ENCODE measurements at regions not wholly inside any gene's neighbourhood (a gene's known extent, or its start where the extent isn't known, plus 50 kb on each side); places are given as distances from the start of the nearest gene placed in this dataset.
"Not testable (repeated sequence)": the region's sequence is repeated elsewhere in the genome, so short reads cannot be mapped to it uniquely, and the experiment has no call there.

- intact Hi-C loops (cut with DNase I; ENCODE audit: low total_unique reads) = no loop called here
- no peak for TF ChIP-seq CTCF (IDR thresholded peaks at IDR 0.05)
- TF ChIP-seq POLR2AphosphoS5 (IDR thresholded peaks at IDR 0.05) = no peak
- TF ChIP-seq POLR2A (IDR thresholded peaks at IDR 0.05) = no peak
- TF ChIP-seq EP300 (IDR thresholded peaks at IDR 0.05) = no peak
- H3K27ac ChIP-seq = no peak overlapping the region
- WGBS, 5 donors = 85 to 100% (median 89%) methylated on average over 1 of the region's 1 CpG
- H3K27me3 ChIP-seq = peaks cover 0 to 35% (median 18%) of the 10 kb centered on the region in 3 donors
- H3K36me3 ChIP-seq = no peaks in the 10 kb centered on the region
- DNase-seq = no peak
- H3K9me3 ChIP-seq = no peaks in the 10 kb centered on the region
- peaks cover 10 to 14% (median 12%) of the 10 kb centered on the region in 4 donors for H3K4me1 ChIP-seq
- H3K4me3 ChIP-seq = no peak overlapping the region
Observed at GRCh38 chr17:62135742-62136141, 70.7 kb upstream of the MED13 start.

GRCh38 chr17:62135096-62135495 is 70.0 kb upstream of the MED13 start:
- H3K4me3 ChIP-seq; H3K9me3 ChIP-seq; H3K27ac ChIP-seq; H3K36me3 ChIP-seq; intact Hi-C loops (cut with DNase I; ENCODE audit: low total_unique reads); DNase-seq: not testable (repeated sequence)
- peaks cover 10 to 14% (median 12%) of the 10 kb centered on the region in 4 donors for H3K4me1 ChIP-seq
- H3K27me3 ChIP-seq = peaks cover 0 to 35% (median 18%) of the 10 kb centered on the region in 3 donors
- 91 to 100% (median 94%) methylated on average over 2 of the region's 2 CpGs for WGBS, 5 donors

- TF ChIP-seq CTCF (IDR thresholded peaks at IDR 0.05) (no peak), POLR2A (IDR thresholded peaks at IDR 0.05) (no peak), EP300 (IDR thresholded peaks at IDR 0.05) (no peak), POLR2AphosphoS5 (IDR thresholded peaks at IDR 0.05) (no peak)
- H3K4me1 ChIP-seq = peaks cover 10 to 14% (median 12%) of the 10 kb centered on the region in 4 donors
- no peak for DNase-seq
- no peaks in the 10 kb centered on the region for H3K36me3 ChIP-seq
- H3K27ac ChIP-seq = no peak overlapping the region
- intact Hi-C loops (cut with DNase I; ENCODE audit: low total_unique reads) = no loop called here
- H3K4me3 ChIP-seq = no peak overlapping the region
- H3K9me3 ChIP-seq = no peaks in the 10 kb centered on the region
- 79 to 87% (median 84%) methylated on average over 4 of the region's 4 CpGs for WGBS, 5 donors
- H3K27me3 ChIP-seq = peaks cover 0 to 29% (median 17%) of the 10 kb centered on the region in 3 donors
Observed at GRCh38 chr17:62134397-62134796, 69.3 kb upstream of the MED13 start.

GRCh38 chr17:62131271-62131670 is 66.2 kb upstream of the MED13 start:
- H3K36me3 ChIP-seq; H3K4me1 ChIP-seq; H3K9me3 ChIP-seq; H3K27me3 ChIP-seq; intact Hi-C loops (cut with DNase I; ENCODE audit: low total_unique reads); H3K27ac ChIP-seq; DNase-seq; H3K4me3 ChIP-seq: not testable (repeated sequence)
- WGBS, 5 donors = 93 to 97% (median 95%) methylated on average over 6 of the region's 6 CpGs

- no peaks in the 10 kb centered on the region for H3K9me3 ChIP-seq
- 89 to 100% (median 91%) methylated on average over 1 of the region's 1 CpG for WGBS, 5 donors
- H3K27me3 ChIP-seq = peaks cover 0 to 4% (median 0%) of the 10 kb centered on the region in 3 donors
- DNase-seq = no peak
- no peak for TF ChIP-seq CTCF (IDR thresholded peaks at IDR 0.05)
- TF ChIP-seq POLR2A (IDR thresholded peaks at IDR 0.05) = no peak
- TF ChIP-seq POLR2AphosphoS5 (IDR thresholded peaks at IDR 0.05) = no peak
- no peak for TF ChIP-seq EP300 (IDR thresholded peaks at IDR 0.05)
- H3K27ac ChIP-seq = no peak overlapping the region
- H3K4me1 ChIP-seq = no peaks in the 10 kb centered on the region
- intact Hi-C loops (cut with DNase I; ENCODE audit: low total_unique reads) = no loop called here
- H3K36me3 ChIP-seq = no peaks in the 10 kb centered on the region
- H3K4me3 ChIP-seq = no peak overlapping the region
Observed at GRCh38 chr17:62130739-62131138, 65.7 kb upstream of the MED13 start.

Measured in stomach (tissue), 8 donors.